Endothelial cell (in vitro differentiated cells): ENCODE measurements at regions not wholly inside any gene's neighbourhood (a gene's known extent, or its start where the extent isn't known, plus 50 kb on each side); places are given as distances from the start of the nearest gene placed in this dataset.

Source experiments
- DNase-seq: peaks from one replicate; pipeline ENCODE4 v3.0.0; 2021; ENCODE audit warnings: low spot score
- H3K27ac Mint-ChIP-seq: one replicate; pipeline ENCODE4 v1.8.0; 2021; ENCODE audit warnings: mixed read lengths, inconsistent platforms; ENCODE audit not compliant: unreplicated experiment
- H3K27me3 Mint-ChIP-seq: one replicate; pipeline ENCODE4 v1.8.0; 2021; ENCODE audit warnings: mild to moderate bottlenecking, moderate library complexity, mixed read lengths, inconsistent platforms; ENCODE audit not compliant: unreplicated experiment
- H3K36me3 Mint-ChIP-seq: one replicate; pipeline ENCODE4 v1.8.0; 2021; ENCODE audit warnings: mild to moderate bottlenecking, low read depth, mixed read lengths, inconsistent platforms; ENCODE audit not compliant: unreplicated experiment
- H3K4me1 Mint-ChIP-seq: one replicate; pipeline ENCODE4 v1.8.0; 2021; ENCODE audit warnings: mild to moderate bottlenecking, mixed read lengths, inconsistent platforms; ENCODE audit not compliant: unreplicated experiment
- H3K4me3 Mint-ChIP-seq: one replicate; pipeline ENCODE4 v1.8.0; 2021; ENCODE audit warnings: mild to moderate bottlenecking, mixed read lengths, inconsistent platforms; ENCODE audit not compliant: unreplicated experiment
- H3K9me3 Mint-ChIP-seq: one replicate; pipeline ENCODE4 v1.8.0; 2021; ENCODE audit warnings: mixed read lengths, inconsistent platforms; ENCODE audit not compliant: unreplicated experiment
- CTCF ChIP-seq: fragments of 200-600 bp; sonication (generic); IDR thresholded peaks from one replicate; pipeline ENCODE4 v1.5.0; 2021; ENCODE audit warnings: antibody characterized with exemption; ENCODE audit not compliant: unreplicated experiment

DNA sequence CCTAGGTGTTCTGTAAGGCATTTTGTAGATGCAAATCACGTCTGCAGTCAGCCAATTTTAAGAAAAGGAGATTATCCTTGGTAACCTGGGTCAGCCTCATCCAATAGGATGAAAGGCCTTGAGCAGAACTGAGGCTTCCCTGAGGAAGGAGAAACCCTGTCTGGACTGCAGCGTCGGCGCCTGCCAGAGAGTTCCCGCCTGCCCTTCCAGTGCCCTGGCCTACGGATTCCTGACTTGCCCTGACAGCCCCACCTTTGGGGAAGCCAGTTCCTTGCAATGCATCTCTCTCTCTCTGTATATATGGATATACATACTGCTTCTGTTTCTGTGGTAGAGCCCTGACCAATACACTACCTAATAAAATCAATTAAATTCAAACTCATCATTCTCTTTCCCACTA lies 66.2 kb upstream of the RUFY1 start:
- no peaks in the 10 kb centered on the region for H3K36me3 Mint-ChIP-seq
- H3K4me1 Mint-ChIP-seq, result no peaks in the 10 kb centered on the region
- DNase-seq, result no peak
- H3K4me3 Mint-ChIP-seq, result no peak overlapping the region
- no peak overlapping the region for H3K27ac Mint-ChIP-seq
- no peaks in the 10 kb centered on the region for H3K9me3 Mint-ChIP-seq
- no peak for TF ChIP-seq CTCF
- peaks cover 6% of the 10 kb centered on the region for H3K27me3 Mint-ChIP-seq

DNA sequence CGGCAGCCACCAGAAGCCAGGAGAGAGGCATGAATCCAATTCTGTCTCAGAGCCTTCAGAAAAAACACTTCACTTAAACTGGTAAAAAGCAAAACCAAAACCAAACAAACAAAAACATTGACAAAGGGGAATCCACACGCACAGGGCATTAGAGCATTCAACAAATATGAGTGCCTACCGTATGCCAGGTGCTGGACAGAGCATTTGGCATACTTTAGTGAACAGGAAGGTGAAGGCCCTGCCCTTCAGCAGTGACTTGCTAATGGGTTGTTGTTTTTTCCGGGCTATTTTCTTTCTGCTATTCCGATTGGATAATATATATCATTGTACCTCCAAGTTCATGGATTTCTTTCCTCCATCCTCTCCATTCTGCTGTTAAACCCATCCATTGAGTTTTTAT lies 71.7 kb upstream of the RUFY1 start:
- TF ChIP-seq CTCF, result no peak
- H3K4me3 Mint-ChIP-seq, result no peak overlapping the region
- peaks cover 11% of the 10 kb centered on the region for H3K4me1 Mint-ChIP-seq
- no peak overlapping the region for H3K27ac Mint-ChIP-seq
- H3K36me3 Mint-ChIP-seq, result no peaks in the 10 kb centered on the region
- peaks cover 3% of the 10 kb centered on the region for H3K27me3 Mint-ChIP-seq
- no peak for DNase-seq
- no peaks in the 10 kb centered on the region for H3K9me3 Mint-ChIP-seq

DNA sequence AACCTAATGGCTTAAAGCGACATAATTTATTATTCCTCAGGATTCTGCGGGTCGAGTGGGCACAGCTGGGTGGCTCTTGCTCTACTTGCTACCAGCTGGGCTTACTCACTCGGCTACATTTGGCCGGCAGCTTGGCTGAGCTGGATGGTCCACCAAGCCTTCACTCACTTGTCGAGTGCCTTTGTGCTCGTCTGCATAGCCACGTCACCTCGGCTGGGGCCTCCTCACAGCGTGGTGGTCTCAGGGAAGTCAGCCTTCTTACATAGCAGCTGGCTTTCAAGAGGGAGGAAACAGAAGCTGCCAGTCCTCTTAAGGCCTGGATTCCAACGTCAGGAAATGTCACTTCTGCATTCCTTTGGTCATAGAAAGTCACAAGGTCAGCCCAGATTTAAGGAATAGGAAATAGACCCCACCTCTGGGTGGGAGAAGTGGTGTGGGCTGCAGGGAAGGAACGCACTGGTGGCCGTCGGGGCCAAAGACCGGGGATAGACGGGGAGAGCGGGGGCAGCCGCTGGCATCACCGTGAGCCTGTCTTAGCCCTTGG lies 75.1 kb upstream of the RUFY1 start:
- peaks cover 11% of the 10 kb centered on the region for H3K4me1 Mint-ChIP-seq
- peak; percentile 30 for DNase-seq
- H3K27ac Mint-ChIP-seq, result peak overlapping the region; percentile 32
- no peak overlapping the region for H3K4me3 Mint-ChIP-seq
- H3K27me3 Mint-ChIP-seq, result no peaks in the 10 kb centered on the region
- H3K36me3 Mint-ChIP-seq, result no peaks in the 10 kb centered on the region
- TF ChIP-seq CTCF, result no peak
- H3K9me3 Mint-ChIP-seq, result no peaks in the 10 kb centered on the region

DNA sequence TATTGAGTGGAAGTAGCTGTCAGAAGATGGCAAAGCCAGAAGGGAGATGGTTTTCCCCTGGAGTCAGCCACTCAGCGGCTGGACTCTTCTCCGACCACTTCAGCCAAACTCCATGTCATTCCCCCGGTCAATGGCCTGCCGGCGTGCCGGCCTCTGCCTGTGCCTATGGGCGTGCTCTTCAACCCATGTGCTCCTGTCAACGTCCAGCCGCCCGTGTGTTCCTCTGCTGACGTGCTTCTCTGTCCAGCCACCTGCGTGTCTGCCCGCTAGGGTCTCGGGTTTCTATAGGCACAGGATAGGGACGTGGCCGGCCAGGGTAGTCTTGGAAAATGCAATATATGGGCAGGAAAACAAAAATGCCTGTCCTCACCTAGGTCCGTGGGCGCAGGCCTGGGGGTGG lies 77.7 kb upstream of the RUFY1 start:
- no peak for DNase-seq
- Mint-ChIP-seq H3K27me3 (no peaks in the 10 kb centered on the region), H3K4me3 (no peak overlapping the region), H3K4me1 (peaks cover 11% of the 10 kb centered on the region), H3K27ac (no peak overlapping the region), H3K36me3 (no peaks in the 10 kb centered on the region), H3K9me3 (no peaks in the 10 kb centered on the region)
- TF ChIP-seq CTCF, result no peak

DNA sequence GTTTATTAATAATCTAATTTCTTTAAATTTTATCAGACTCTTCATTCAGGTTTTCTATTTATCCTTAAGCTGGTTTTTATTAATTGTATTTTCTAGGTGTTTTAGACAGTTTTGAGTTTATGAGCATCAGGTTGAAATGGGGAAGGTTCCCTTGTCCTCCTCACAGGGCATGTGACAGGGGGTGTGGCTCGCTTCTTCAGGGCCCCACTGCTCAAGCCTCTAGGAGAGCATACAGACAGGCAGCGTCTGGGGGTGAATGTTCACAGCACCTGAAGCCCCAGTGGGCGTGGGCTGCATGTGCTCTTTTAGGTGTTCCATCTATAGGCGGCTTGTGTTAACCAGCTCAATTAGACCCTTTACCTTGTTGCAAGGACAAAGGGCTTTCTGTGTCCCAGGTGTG lies 78.2 kb upstream of the RUFY1 start:
- no peak overlapping the region for H3K4me3 Mint-ChIP-seq
- peaks cover 11% of the 10 kb centered on the region for H3K4me1 Mint-ChIP-seq
- no peaks in the 10 kb centered on the region for H3K27me3 Mint-ChIP-seq
- no peak overlapping the region for H3K27ac Mint-ChIP-seq
- H3K9me3 Mint-ChIP-seq, result no peaks in the 10 kb centered on the region
- H3K36me3 Mint-ChIP-seq, result no peaks in the 10 kb centered on the region
- no peak for TF ChIP-seq CTCF
- DNase-seq, result no peak
